Suprapubic skin (tissue), 4 donors: ENCODE measurements at regions not wholly inside any gene's neighbourhood (a gene's known extent, or its start where the extent isn't known, plus 50 kb on each side); places are given as distances from the start of the nearest gene placed in this dataset.

Experiments
- EP300 ChIP-seq: sonication (generic); formaldehyde crosslinking; IDR thresholded peaks from one replicate; pipeline ENCODE4 v1.6.1; 2017; ENCODE audit warnings: antibody characterized with exemption
- POLR2A ChIP-seq, 2 donors: fragments of 450-650 bp; IDR thresholded peaks; one replicate each; pipeline ENCODE4 v1.6.1; 2017; ENCODE audit warnings: antibody characterized with exemption in 2 of 2, mild to moderate bottlenecking in 2 of 2, moderate library complexity in 2 of 2
- POLR2AphosphoS5 ChIP-seq, 3 donors: sonication (generic); formaldehyde crosslinking; IDR thresholded peaks; one replicate each; pipeline ENCODE4 v1.6.1; 2017; ENCODE audit warnings: antibody characterized with exemption in 3 of 3
- TF ChIP-seq, protein P1 (sequence below), 2 donors: fragments of 200-600 bp in 1 of 2; fragments of 450-650 bp in 1 of 2; sonication (generic) in 1 of 2; IDR thresholded peaks; one replicate each; pipeline ENCODE4 v1.5.1; 2016 to 2019; ENCODE audit warnings: antibody characterized with exemption in 2 of 2, mild to moderate bottlenecking in 1 of 2, moderate library complexity in 1 of 2

DNA sequence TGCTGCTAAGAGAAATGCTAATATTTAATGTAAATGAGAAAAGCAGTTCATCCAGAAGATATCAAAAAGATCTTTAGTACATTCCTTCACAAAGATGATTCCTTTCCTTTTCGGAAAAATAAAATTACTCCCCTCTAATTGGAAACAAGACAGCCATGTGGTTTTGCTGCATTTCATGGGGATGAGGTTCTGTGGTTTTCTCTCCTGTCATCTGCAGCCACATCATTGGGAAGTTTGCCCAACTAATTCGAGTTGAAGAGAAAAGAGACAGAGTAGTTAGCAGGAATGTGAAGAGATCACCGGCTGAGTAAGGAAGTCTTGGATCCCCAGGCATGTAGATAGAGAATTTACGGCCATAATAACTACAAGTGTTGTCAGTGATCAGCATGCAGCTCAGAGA, 122.1 kb downstream of the CYSLTR2 start:
- no peak for TF ChIP-seq POLR2A (IDR thresholded peaks at IDR 0.05)
- TF ChIP-seq, protein P1, sequence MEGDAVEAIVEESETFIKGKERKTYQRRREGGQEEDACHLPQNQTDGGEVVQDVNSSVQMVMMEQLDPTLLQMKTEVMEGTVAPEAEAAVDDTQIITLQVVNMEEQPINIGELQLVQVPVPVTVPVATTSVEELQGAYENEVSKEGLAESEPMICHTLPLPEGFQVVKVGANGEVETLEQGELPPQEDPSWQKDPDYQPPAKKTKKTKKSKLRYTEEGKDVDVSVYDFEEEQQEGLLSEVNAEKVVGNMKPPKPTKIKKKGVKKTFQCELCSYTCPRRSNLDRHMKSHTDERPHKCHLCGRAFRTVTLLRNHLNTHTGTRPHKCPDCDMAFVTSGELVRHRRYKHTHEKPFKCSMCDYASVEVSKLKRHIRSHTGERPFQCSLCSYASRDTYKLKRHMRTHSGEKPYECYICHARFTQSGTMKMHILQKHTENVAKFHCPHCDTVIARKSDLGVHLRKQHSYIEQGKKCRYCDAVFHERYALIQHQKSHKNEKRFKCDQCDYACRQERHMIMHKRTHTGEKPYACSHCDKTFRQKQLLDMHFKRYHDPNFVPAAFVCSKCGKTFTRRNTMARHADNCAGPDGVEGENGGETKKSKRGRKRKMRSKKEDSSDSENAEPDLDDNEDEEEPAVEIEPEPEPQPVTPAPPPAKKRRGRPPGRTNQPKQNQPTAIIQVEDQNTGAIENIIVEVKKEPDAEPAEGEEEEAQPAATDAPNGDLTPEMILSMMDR (IDR thresholded peaks at IDR 0.05), result no peak
- TF ChIP-seq POLR2AphosphoS5 (IDR thresholded peaks at IDR 0.05), result no peak
- no peak for TF ChIP-seq EP300
